A673 (cell line): ENCODE measurements at regions not wholly inside any gene's neighbourhood (a gene's known extent, or its start where the extent isn't known, plus 50 kb on each side); places are given as distances from the start of the nearest gene placed in this dataset.

ENCODE experiments used
- BruUV-seq: library from RNA; stranded (reverse); fragments of 400-500 nt; replicated peaks from 2 replicates; lab custom pipeline; 2021; lab: Mats Ljungman, UMichigan
- CTCF ChIA-PET: fragments of 300-600 bp; sonication (Branson Sonifier 250); formaldehyde crosslinking; loops from one replicate; lab custom pipeline; 2022; ENCODE audit warnings: antibody characterized with exemption; lab: Charles Lee
- POLR2A ChIA-PET: fragments of 300-600 bp; sonication (Branson Sonifier 250); formaldehyde crosslinking; loops from one replicate; lab custom pipeline; 2022; ENCODE audit warnings: antibody characterized with exemption; ENCODE audit not compliant: low non-redundant PET; lab: Charles Lee
- DNase-seq: peaks from one replicate; pipeline ENCODE4 v3.0.0-alpha.2; 2015; ENCODE audit warnings: low spot score
- H3K27ac ChIP-seq: fragments of 200-600 bp; sonication (generic); 2 replicates; pipeline ENCODE4 v1.5.1; 2016; ENCODE audit warnings: mixed run types, low read depth, mild to moderate bottlenecking, mixed read lengths, antibody characterized with exemption, low read length; ENCODE audit not compliant: poor library complexity, severe bottlenecking
- H3K27me3 ChIP-seq: fragments of 200-600 bp; sonication (generic); replicated peaks from 2 replicates; pipeline ENCODE4 v1.6.1; 2017; ENCODE audit warnings: mixed run types, low read depth, mild to moderate bottlenecking, mixed read lengths, antibody characterized with exemption, low read length; ENCODE audit not compliant: insufficient read depth, poor library complexity
- H3K36me3 ChIP-seq: fragments of 200-600 bp; sonication (generic); 2 replicates; pipeline ENCODE4 v1.6.1; 2016; ENCODE audit warnings: mixed run types, mild to moderate bottlenecking, mixed read lengths, antibody characterized with exemption, low read length; ENCODE audit not compliant: insufficient read depth, poor library complexity, severe bottlenecking
- H3K4me1 ChIP-seq: fragments of 200-600 bp; sonication (generic); 2 replicates; pipeline ENCODE4 v1.6.1; 2017; ENCODE audit warnings: mixed run types, mild to moderate bottlenecking, mixed read lengths, antibody characterized with exemption, low read length; ENCODE audit not compliant: insufficient read depth, poor library complexity, severe bottlenecking
- H3K4me3 ChIP-seq: fragments of 200-600 bp; sonication (generic); 2 replicates; pipeline ENCODE4 v1.5.1; 2016; ENCODE audit warnings: low read depth, mixed run types, mild to moderate bottlenecking, mixed read lengths, low read length; ENCODE audit not compliant: poor library complexity, severe bottlenecking
- H3K9me3 ChIP-seq: fragments of 200-600 bp; sonication (generic); 2 replicates; pipeline ENCODE4 v1.6.1; 2016; ENCODE audit warnings: mixed run types, low read depth, mild to moderate bottlenecking, mixed read lengths, antibody characterized with exemption, low read length; ENCODE audit not compliant: poor library complexity, severe bottlenecking
- EZH2 ChIP-seq: fragments of 200-600 bp; sonication (generic); IDR thresholded peaks from 2 replicates; pipeline ENCODE4 v1.6.1; 2017; ENCODE audit warnings: borderline replicate concordance, low read depth, mild to moderate bottlenecking, mixed read lengths, antibody characterized with exemption, low read length; ENCODE audit not compliant: poor library complexity, severe bottlenecking
- intact Hi-C: fragments of 100-400 bp; cut with micrococcal nuclease; formaldehyde crosslinking; loops from one replicate; pipeline ENCODE4 v1.10.0; 2022; ENCODE audit not compliant: unreplicated experiment
- TF ChIP-seq, protein P1 (sequence below): fragments of 300-800, 200-600 bp; sonication (generic); conservative IDR thresholded peaks from 2 replicates; pipeline ENCODE4 v1.5.1; 2017; ENCODE audit warnings: low read depth, mild to moderate bottlenecking, antibody characterized with exemption, low read length, moderate library complexity, mixed read lengths

- TF ChIP-seq, protein P1, sequence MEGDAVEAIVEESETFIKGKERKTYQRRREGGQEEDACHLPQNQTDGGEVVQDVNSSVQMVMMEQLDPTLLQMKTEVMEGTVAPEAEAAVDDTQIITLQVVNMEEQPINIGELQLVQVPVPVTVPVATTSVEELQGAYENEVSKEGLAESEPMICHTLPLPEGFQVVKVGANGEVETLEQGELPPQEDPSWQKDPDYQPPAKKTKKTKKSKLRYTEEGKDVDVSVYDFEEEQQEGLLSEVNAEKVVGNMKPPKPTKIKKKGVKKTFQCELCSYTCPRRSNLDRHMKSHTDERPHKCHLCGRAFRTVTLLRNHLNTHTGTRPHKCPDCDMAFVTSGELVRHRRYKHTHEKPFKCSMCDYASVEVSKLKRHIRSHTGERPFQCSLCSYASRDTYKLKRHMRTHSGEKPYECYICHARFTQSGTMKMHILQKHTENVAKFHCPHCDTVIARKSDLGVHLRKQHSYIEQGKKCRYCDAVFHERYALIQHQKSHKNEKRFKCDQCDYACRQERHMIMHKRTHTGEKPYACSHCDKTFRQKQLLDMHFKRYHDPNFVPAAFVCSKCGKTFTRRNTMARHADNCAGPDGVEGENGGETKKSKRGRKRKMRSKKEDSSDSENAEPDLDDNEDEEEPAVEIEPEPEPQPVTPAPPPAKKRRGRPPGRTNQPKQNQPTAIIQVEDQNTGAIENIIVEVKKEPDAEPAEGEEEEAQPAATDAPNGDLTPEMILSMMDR = no peak
- no peak for TF ChIP-seq EZH2
- POLR2A ChIA-PET = no interaction called here
- BruUV-seq = no TSS peak
- intact Hi-C loops = no loop called here
- Histone ChIP-seq H3K36me3 (no peaks in the 10 kb centered on the region), H3K4me1 (no peaks in the 10 kb centered on the region), H3K27me3 (no peaks in the 10 kb centered on the region), H3K27ac (no peak overlapping the region), H3K9me3 (peaks cover 8% of the 10 kb centered on the region), H3K4me3 (no peak overlapping the region)
- no peak for DNase-seq
- CTCF ChIA-PET = no interaction called here
These were observed 116.5 kb downstream of the GATA3 start for GRCh38 chr10:8171008-8171407.

- intact Hi-C loops = no loop called here
- Histone ChIP-seq H3K27me3 (peaks cover 2% of the 10 kb centered on the region), H3K27ac (no peak overlapping the region), H3K4me3 (no peak overlapping the region), H3K9me3 (peaks cover 8% of the 10 kb centered on the region), H3K4me1 (no peaks in the 10 kb centered on the region), H3K36me3 (no peaks in the 10 kb centered on the region)
- POLR2A ChIA-PET = no interaction called here
- DNase-seq = no peak
- TF ChIP-seq, protein P1 = no peak
- TF ChIP-seq EZH2 = no peak
- CTCF ChIA-PET = no interaction called here
- BruUV-seq = no TSS peak
These were observed 118.1 kb downstream of the GATA3 start for GRCh38 chr10:8172604-8173003.

DNA sequence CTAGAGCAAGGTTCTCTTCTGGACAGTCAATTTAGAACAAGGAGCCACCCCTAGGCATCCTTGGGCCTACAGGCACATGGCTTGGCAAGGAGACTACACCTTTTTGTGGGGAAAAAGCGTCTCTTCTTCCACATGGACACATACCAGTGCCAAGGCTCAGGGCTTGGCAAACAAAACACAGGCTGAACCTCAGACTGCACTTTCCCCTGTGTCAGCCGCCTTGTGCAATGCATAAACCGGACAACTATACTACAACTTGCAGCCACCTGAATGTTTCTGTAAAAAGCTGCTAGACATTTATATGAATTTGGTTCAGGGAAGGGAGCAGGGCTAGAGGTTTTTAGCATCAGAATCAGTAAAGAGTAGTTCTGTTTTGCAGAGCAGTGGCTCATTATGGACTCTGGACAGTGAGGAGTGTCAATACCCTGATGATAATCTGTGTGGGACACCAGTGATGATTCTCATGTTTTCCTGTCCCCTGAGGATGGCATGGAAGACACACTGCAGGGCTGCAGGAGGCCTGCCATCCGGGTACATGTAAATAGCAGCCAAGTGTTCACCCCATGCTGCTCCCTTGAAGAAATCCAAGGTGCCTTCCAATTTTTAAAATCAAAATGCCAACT is 118.9 kb downstream of the GATA3 start:
- no TSS peak for BruUV-seq
- Histone ChIP-seq H3K27ac (no peak overlapping the region), H3K4me3 (no peak overlapping the region), H3K27me3 (peaks cover 2% of the 10 kb centered on the region), H3K36me3 (no peaks in the 10 kb centered on the region), H3K4me1 (no peaks in the 10 kb centered on the region), H3K9me3 (peaks cover 5% of the 10 kb centered on the region)
- CTCF ChIA-PET = no interaction called here
- intact Hi-C loops = no loop called here
- POLR2A ChIA-PET = no interaction called here
- TF ChIP-seq, protein P1 = no peak
- no peak for TF ChIP-seq EZH2
- DNase-seq = no peak
